ENCODE measurements at regions not wholly inside any gene's neighbourhood (a gene's known extent, or its start where the extent isn't known, plus 50 kb on each side); places are given as distances from the start of the nearest gene placed in this dataset.

- TF ChIP-seq CTCF (IDR thresholded peaks at IDR 0.05) (no peak), POLR2A (IDR thresholded peaks at IDR 0.05) (no peak), EP300 (IDR thresholded peaks at IDR 0.05) (no peak)
These were observed 439.4 kb upstream of the CWC22 start for GRCh38 chr2:180446492-180446891.
